Right lung (tissue), 2 donors: ENCODE measurements at regions not wholly inside any gene's neighbourhood (a gene's known extent, or its start where the extent isn't known, plus 50 kb on each side); places are given as distances from the start of the nearest gene placed in this dataset.

ENCODE experiments used
- DNase-seq, 2 donors: peaks; one replicate each; pipeline ENCODE4 v3.0.0-alpha.2; 2013

DNA sequence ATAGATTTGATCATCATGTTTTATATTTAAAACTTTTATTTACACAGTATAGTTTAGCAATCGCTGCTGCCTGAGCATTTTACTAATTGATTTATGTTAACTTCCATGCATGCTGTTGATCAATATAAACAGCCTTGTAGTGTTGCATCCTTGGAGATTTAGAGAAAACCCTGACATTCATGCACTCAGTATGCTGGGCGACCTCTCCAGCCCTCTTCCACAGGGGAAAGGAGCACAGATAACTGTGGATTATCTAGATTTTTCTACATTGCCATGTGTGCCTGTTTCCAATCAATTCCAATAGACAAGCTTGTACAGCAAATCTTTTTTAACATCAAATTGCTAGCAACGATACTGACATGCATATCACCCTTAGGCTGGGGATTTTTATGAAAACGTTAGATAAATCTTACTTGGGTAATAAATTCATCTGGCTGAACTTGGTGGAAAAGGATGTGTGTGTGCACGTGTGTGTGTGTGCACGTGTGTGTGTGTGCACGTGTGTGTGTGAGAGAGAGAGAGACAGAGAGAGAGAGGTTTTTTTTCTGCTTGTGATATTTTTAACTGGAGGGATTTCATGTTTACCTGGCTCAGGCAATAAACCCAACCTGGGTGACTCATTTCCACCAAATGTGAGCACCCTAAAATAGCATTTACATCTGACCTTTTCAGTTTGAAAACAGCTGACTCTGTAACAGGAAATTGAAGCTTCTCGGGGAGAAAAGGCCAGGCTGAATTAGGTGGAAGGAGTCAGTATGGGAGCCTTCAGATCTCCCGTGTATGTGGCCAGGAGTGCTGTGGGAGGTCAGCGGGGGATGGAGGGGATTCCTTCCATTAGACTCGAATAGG, 339.8 kb downstream of the PRDM2 start:
- DNase-seq = no peak

DNA sequence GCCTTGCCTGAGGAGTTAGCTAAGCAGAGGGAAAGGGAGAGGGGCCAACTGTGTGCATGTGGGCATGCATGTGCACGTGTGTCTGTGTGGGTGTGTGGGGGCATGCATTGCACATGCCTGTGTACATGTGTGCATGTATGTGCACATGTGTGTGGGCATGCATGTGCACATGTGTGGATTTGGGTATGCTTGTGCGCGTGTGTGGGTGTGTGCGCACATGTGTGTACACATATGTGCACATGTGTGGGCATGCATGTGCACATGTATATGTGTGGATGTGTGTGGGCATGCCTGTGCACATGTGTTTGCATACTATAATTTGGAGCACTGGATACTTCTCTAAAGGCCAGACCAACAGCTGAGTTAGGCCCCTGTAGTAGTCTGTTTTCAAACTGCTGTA, 350.0 kb downstream of the PRDM2 start:
- DNase-seq = no peak

DNA sequence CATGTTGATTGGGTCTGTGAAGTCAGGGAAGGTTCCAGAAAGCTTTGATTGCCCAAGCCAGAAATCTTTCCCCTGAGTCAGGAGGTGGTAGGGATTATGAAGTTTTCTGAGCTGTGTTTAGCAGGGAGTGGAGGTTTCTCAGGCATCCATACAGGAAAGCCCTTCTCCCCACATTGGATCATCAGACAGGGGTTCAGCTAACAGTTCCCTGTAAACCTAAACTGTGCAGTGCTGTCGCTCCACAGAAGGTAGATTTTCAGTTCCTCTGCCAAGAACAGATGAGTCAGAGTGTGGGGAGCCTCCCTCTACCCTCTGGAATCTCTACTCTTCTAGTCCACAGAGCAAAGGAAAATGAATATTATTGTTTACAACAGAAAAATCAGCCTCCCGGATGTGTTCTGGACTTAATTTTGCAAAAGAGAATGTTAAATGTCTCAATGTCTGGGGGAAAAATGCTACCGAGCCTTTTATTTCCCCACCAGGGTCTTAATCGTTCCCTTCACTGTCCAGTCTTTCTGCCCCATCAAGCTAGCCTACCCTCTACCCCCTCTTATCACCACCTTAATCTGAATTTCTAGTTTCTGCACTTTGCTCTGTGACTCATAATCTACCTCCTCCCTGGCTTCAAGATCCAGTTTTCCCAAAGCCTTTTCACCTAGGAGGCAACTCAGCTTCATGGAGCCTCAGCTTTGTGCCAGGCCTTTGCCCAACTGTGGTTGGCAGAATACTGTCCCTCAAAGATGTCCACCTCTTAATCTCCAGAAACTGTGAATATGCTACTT, 355.6 kb downstream of the PRDM2 start:
- DNase-seq = no peak

DNA sequence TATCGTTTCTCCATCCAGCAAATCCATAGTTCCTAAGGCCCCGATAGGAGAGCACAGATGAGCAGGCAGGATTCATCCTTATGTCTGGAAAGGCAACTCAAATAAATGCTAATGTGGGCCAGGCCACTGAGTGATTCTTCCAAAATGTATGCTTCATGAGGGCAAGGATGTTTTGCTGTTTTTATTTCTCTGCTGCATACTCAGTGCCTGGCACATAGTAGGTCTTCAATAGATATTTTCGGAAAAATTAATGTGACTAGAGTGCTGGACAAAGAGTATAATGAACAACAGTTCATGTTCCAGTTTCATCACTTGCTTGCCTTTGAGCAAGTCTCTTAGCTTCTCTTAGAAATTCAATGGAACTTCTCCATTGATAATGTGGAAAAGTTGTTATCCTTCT, 357.7 kb downstream of the PRDM2 start:
- DNase-seq = no peak

DNA sequence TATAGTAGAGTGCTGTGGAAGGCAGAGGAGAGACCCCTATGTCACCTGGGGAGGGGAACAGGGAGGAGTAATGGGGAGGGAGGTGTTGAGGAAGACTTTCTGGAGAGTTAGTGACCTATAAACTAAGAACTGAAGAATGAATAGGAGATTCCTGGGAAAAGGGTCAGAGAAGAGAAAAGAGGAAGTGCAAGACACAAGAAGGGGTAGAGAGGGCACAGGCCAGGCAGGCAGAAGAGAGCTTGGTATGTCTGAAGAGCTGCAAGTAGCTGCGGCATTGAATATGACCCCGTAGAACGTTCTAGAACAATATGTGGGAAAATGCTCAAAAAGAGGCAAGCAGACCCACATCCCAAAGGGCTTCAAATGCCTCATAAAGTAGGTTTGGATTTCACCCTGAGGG, 361.2 kb downstream of the PRDM2 start:
- DNase-seq = no peak

GRCh38 chr1:14061722-14062121, 361.7 kb downstream of the PRDM2 start:
- no peak for DNase-seq

DNA sequence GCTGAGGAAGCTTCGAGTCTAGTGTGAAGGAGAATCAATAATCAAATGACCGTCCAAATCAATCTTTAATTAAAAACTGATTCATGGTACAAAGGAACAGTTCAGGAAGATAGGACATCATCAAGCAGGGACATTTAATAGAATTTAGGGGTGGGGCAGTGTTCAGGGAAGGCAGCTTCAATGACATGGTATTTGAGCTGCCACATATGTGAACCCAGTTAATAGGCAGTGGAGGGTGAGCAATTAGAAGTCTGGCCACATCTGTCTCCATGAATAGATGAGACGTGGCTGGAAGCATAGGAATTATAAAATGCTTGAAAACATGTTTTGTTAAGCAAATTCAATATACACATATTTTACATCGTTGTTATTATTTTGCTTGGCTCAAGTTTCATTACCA, 362.7 kb downstream of the PRDM2 start:
- peak in 1 of 2 donors; percentile 5 for DNase-seq

- DNase-seq = no peak
Observed at GRCh38 chr1:14064649-14065442, 364.9 kb downstream of the PRDM2 start.

- no peak for DNase-seq
Observed at GRCh38 chr1:14065486-14065885, 365.5 kb downstream of the PRDM2 start.

DNA sequence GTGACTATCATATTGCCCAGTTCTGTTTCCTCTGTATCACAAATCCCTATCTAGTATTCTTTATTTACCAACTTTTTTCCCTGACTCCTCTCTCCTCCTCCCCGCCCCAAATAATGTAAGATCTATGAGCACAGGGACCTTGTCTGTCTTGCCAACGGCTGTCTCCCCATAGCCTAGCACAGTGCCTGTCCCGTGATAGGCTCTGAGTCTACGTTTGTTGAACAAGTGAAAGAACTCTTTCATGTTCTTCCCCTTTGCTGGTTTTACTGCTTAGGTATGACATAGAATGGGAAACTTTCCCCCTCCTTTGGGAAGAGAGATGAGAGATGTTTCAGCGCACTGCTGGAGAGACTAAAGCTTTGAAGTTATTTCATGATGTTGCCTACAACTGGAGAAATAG, 367.0 kb downstream of the PRDM2 start:
- no peak for DNase-seq

DNA sequence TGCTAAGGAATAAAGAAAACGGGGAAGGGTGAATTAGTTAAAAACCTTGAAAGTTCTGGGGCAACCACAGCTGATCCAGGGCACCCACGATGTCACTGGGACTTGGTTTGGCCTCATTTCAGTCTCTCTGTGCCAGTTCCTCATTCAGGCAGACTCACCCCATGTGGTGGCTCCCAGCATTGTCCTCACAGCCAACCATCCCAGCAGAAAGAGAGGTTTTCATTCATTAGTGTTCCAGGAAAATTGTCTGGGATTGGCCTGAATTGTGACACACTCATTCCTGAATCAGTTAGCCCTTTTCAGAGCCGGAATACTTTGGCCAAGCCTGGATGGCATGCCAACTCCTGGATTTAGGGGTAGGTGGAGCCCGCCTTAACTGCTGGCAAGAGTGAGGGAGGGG, 367.7 kb downstream of the PRDM2 start:
- no peak for DNase-seq

GRCh38 chr1:14071581-14071980, 371.6 kb downstream of the PRDM2 start:
- DNase-seq = no peak

DNA sequence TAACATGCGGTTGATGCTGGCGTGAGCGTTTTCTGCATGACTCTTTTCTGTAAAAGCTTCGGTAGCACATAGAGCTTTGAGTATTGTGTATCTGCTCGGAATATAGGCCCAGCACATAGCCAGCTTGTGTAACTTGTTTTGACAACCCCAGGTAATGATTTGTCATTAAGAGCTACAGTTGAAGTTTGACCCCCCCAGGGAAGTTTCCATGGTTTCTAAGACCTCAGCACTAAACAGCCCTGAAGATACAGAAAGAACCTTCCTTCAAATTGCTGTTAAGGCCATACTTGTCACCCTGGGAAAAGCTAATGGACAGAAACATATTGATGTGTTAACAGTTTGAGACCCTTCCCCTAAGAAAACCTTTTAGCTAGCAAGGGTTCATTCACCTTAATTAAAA, 380.7 kb downstream of the PRDM2 start:
- DNase-seq = no peak

- no peak for DNase-seq
Observed at GRCh38 chr1:14082331-14082730, 382.3 kb downstream of the PRDM2 start.

- DNase-seq = no peak
Observed at GRCh38 chr1:14083277-14083676, 383.3 kb downstream of the PRDM2 start.

- DNase-seq = no peak
Observed at GRCh38 chr1:14083706-14084105, 383.7 kb downstream of the PRDM2 start.

GRCh38 chr1:14090062-14090461, 390.1 kb downstream of the PRDM2 start:
- no peak for DNase-seq

GRCh38 chr1:14090531-14090930, 390.5 kb downstream of the PRDM2 start:
- no peak for DNase-seq

DNA sequence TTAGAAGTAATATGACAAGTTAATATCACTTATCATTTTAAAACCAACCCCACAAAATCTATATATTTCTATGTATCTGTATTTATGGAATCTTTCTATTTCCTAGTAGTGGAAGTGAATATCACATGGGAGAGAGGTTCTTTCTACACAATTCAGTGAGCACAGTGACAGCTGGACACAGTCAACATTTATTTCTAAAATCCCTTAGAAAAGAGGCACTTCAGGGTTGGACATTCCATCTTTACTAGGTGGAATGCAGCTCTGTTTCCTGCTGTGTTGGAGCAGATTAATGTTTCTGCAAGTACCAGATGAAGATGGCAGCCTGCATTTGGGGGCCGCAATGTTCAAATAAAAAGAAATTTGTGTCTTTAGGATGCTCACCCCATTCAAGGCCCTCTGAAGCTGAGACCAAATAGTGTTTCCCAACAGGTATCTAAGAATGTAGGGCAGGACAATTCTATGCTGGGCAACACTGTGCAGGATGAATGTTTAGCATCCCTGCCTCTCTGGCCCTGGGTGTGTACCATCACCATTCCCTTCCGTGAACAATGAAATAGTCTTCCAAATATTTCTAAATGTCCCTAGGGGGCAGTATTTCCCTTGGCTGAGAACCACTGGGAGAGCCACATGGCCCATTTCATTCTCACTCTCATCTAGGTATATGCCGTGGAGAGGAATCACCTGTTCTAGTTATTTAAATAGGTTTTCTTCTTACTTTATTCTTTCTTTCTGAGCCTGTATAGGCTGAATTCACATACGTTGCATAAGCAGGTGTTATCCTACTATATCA, 394.8 kb downstream of the PRDM2 start:
- DNase-seq = no peak

DNA sequence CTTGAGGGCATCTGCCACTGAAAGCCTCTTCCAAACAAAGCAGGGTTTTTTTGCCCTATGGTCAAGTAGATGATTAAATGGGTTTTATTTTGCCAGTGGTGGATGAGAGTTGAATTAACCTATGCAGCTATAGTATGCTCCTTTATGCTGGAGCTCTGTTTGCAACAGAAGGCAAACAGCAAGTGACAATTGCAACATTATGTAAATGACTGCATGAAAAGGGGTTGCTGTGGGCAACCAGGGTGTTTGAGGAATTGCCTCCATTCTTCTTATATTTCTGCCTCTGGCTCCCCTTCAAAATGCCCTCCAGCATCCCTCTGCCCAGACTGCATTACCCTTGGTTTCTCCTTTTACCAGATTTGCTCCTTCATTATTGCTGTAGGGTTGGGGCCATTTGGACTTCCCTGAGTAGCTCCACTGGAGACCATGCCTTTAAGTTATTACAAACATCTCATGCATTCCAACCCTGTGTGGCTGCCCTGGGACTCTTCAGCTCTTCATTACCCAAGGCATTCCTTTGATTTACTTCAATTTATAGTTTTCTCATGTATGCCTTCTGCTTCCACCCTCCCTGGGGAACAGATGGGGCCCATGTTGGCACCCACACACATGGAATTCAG, 398.4 kb downstream of the PRDM2 start:
- no peak for DNase-seq

- DNase-seq = no peak
Observed at GRCh38 chr1:14100444-14100843, 400.5 kb downstream of the PRDM2 start.
